ENCODE measurements at regions not wholly inside any gene's neighbourhood (a gene's known extent, or its start where the extent isn't known, plus 50 kb on each side); places are given as distances from the start of the nearest gene placed in this dataset.

DNA sequence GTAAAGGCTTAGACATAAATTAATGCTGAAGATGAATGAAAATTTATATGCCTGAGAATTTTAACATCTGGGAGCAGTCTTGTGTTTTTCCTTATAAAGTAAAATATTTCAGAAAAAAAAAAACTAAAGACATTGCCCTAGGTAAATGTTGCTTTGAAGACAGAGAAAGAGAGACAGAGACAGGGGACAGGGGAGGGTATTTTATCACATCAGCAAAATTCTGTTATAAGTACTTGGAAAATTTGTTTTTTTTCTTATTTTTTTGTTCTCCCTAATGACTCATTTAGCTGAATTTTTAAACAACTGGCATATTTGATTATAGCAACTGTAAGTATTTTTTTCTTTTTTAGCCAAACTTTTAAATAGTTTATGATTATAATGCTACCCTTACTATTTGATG is 1540.6 kb upstream of the GBE1 start:
- no peak for DNase-seq

DNA sequence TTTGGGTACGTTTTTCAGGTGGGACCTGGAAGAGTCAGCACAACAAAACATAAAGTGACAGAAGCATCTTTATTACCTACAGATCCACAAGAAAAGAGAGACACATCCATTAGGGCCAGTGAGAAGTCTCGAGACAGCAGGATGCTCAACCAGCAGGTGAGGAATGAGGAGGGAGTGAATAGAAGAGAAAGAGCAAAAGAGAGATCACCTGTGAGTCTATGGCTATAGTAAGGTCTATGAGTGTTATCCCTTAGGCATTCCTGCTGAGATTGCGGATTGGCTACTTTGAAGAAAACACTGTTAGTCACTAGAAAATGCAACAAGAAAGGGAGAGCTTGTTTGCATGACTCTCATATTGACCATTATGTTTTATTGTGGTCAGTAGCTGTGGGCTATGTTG is 1556.2 kb upstream of the GBE1 start:
- DNase-seq = no peak

GRCh38 chr3:83320726-83321125 is 1559.3 kb upstream of the GBE1 start:
- DNase-seq = no peak

DNA sequence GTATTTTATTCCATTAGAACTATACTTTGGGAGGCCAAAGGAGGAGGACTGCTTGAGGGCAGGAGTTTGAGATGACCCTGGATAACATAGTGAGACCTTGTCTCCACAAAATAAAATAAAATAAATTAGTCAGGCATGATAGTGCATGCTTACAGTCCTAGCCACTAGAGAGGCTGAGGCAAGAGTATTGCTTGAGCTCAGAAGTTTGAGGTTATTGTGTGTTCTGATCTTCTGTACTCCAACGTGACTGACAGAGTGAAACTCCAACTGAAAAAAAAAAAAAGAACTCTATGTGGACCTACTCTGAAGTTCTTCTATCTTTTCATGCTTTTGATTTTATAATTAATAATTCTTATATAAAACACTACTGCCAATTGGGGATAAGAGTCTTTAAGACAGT is 1560.0 kb upstream of the GBE1 start:
- no peak for DNase-seq

- no peak for DNase-seq
These were observed 1560.4 kb upstream of the GBE1 start for GRCh38 chr3:83321891-83322290.

GRCh38 chr3:83354205-83354604 is 1592.8 kb upstream of the GBE1 start:
- DNase-seq = no peak

DNA sequence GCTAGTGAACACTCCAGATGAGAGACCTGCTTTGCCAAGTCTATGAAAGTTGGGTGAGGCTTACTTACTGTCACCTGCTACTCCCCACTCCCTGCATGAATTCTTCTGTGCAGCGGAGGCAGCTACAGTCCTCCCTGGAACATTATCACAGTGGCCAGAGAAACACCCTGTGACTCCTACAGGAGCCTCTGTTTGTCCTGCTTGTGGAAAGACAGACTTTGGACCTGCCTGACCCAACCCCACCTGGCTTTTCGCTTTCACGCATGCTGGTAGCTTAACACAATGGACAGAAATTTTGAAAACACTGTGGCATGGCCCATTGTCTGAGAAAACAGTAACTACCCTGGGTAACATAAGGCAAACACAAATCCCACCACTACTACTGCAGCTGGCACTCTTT is 1565.5 kb upstream of the CADM2 start:
- no peak for DNase-seq

- no peak for DNase-seq
These were observed 1554.9 kb upstream of the CADM2 start for GRCh38 chr3:83403927-83404326.

- no peak for DNase-seq
These were observed 1532.5 kb upstream of the CADM2 start for GRCh38 chr3:83426300-83426699.

GRCh38 chr3:83434880-83435587 is 1523.8 kb upstream of the CADM2 start:
- DNase-seq = no peak

DNA sequence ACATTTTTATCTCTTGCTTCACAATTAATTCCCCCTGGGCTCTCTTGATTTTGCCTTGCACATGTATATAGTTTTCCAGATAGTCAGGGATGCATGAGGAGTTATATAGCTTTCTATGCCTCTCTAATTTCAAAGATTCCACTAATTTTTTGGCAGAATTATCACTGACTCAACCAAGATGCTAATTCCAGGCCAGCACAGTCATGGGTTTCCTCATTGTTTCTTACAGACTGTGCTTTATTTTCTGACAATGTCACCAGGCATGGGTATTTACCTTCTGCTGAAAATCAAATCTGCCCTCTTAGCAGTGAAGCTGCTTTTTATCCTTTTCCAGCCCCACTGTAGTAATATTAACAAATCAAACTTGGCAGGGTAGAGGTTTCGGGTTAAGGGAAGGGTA is 1520.6 kb upstream of the CADM2 start:
- DNase-seq = no peak

DNA sequence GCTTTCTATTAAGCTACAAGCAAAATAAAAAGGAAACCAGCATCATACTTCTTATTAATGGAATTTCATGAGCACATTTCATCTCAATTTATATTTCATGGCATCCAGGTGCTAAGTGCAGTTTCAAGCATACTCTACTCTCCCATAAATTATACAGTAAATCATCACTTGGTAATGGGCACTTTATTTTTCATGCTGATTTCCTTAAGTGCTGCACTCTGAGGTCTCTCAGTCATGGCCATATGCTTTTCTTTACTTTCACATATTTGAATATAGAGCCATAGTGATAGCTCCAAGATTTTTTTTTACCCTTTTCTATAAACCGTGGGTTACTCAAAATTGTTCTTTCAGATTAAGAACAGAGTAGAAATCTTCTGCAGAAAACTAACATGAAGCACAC is 1505.7 kb upstream of the CADM2 start:
- no peak for DNase-seq

- DNase-seq = no peak
These were observed 1504.4 kb upstream of the CADM2 start for GRCh38 chr3:83454353-83454752.

GRCh38 chr3:83457551-83457950 is 1501.2 kb upstream of the CADM2 start:
- DNase-seq = no peak

DNA sequence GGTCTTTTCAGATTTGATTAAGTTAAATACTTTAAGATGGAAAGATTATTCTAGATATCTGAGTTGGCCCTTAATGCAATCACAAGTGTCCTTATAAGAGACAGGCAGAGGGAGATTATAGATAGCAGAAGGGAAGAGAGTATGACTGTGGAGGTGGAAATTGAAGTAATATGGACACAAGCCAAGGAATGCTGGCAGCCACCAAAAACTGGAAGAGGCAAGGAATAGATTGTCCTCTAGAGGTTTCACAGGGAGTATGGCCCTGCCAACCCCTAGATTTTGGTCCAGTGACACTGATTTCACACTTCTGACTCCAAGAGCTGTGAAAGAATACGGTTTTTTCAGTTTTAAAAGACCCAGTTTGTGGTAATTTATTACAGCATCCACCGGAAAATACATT is 1498.7 kb upstream of the CADM2 start:
- DNase-seq = no peak

- DNase-seq = no peak
These were observed 1497.4 kb upstream of the CADM2 start for GRCh38 chr3:83461411-83461810.

GRCh38 chr3:83477563-83477962 is 1481.2 kb upstream of the CADM2 start:
- no peak for DNase-seq

GRCh38 chr3:83482402-83483070 is 1476.3 kb upstream of the CADM2 start:
- DNase-seq = no peak

DNA sequence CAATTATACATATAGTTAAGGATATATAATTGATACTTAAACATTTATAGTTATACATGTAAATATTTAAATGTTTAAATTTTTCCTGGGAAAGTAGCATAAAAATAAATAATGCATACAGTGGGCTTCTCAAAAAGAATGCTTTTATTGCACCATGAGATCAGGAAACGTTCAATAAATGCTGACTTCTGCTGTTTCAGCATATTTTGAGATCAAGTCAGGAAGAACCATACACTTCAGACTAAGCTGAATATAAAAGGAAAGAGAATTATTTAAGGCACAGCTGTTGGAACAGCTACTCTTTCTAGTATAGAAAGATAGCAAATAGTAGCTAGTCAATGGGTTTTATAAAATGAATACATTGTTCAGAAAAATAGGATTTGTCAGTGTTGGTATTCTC is 1462.3 kb upstream of the CADM2 start:
- DNase-seq = no peak

DNA sequence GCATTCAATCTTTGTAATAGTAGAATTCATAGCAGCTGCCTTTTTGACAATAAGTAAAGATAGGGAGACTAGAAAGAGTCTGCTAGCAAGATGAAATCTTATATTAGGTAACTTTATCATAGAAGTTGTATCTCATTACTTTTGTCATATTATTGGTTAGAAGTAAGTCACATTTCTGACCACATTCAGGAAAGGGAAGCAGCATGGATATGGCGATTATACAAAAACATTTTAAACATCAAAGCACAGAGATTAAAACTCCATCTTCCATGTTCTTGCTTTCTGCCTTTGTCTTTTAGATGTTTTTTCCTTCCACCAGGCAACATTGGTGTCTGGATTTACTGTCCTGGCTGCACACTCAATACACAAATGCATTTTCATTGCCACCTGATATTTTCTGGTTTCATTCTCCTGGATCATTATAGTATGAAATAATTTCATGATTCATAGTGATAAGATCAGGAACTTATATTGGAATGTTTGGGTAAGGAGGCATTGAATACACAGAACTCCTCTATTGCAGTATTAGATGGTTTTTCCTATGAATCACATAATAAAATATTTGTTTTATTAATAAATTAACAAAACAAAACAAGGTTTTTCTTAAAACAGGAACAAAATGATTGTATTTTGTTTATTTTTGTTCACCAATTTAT is 1460.3 kb upstream of the CADM2 start:
- no peak for DNase-seq

GRCh38 chr3:83500422-83500821 is 1458.4 kb upstream of the CADM2 start:
- no peak for DNase-seq

- no peak for DNase-seq
These were observed 1457.9 kb upstream of the CADM2 start for GRCh38 chr3:83500931-83501330.

DNA sequence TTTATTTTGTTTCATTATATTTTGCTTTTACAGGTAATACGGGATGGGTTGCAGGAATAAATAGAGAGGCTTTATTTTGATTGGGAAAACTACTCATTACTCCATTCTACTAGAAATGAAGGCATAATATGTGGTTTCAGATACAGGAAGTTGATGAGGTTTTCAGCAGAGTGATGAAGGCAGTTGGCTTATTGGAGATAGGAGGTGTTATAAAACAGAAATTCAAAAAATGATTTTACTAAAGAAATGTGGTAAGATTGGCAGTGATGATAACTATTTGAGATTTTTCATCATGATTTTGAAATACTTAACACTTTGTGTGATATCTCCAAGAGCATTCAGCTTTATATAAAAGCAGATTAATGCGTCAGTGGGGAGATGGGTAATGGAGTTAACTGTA is 1445.7 kb upstream of the CADM2 start:
- DNase-seq = no peak

DNA sequence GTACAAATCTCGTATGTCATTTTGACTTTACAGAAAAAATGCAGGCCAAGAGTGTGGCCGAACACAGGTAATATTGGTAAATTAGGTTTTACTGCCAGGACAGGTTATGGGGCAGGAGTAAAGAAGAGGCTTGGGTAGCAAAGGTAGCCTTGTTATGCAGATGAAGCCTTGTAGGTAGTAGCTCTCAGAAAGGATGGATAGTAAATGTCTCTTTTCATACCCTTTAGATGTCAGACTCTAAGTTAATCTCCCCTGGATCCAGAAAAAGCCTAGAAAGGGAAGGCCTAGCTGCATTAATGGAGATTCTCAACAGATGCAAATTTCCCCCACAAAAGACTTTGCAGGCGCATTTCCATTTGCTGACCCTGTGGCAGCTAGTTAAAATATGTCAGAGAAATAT is 1445.1 kb upstream of the CADM2 start:
- no peak for DNase-seq
